Right lung (tissue), 2 donors: ENCODE measurements at regions not wholly inside any gene's neighbourhood (a gene's known extent, or its start where the extent isn't known, plus 50 kb on each side); places are given as distances from the start of the nearest gene placed in this dataset.

Experiments used
- DNase-seq, 2 donors: peaks; one replicate each; pipeline ENCODE4 v3.0.0-alpha.2; 2013

GRCh38 chr7:51680594-51681399 lies 364.2 kb upstream of the COBL start:
- no peak for DNase-seq

GRCh38 chr7:51679358-51679757 lies 362.7 kb upstream of the COBL start:
- no peak for DNase-seq

- DNase-seq = no peak
Observed at GRCh38 chr7:51666751-51667150, 350.1 kb upstream of the COBL start.

GRCh38 chr7:51666266-51666665 lies 349.7 kb upstream of the COBL start:
- no peak for DNase-seq

DNA sequence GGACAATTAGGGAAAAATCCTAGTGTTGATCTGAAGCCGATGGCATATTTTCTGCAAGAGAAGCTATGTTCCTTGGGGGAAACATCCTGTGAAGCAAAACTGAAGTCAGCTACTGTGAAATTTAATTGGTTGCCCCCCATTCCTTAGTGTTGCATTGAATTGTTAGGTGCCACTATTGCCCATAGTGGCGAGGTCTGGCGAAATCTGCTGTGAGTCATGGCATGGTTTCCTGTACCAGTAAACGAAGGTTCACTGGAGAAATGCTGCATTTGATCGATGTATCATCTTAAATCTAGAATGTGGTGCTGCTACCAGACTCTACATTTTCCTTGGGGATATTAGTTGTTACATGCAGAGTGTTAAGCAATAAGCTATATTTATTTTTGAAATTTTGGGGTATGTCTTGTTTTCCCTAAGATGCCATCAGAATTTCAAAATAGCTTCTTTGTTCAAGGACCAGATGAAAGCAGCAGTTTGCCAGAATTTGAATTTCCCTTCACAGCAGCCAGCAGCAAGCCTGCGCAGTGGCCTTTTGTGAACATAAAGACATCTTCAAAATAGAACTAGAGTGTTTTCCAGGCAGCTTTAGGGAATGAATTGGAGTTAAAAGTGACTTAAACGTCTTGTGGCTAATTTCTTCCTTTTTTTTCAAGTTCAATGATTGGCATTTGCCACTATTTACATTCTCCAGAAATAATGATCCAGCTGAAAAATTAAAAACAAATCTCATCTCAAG lies 348.6 kb upstream of the COBL start:
- no peak for DNase-seq

DNA sequence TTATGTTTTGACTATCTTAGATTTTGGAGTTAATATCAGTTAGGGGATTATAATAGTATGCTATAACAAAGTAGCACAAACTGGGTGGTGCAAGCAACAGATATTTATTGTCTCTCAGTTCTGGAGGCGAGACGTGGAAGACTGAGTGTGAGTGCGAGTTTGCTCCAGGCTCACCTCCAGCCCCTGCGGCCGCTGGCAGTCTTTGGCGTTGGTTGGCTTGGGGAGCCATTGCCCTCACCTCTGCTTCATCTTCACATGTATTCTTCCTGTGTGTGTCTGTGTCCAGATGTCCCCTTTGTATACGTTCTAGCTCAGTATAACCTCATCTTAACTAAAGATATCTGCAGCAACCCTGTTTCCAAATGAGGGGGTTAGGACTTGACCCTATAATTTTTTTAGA lies 343.9 kb upstream of the COBL start:
- no peak for DNase-seq

GRCh38 chr7:51658684-51659083 lies 342.1 kb upstream of the COBL start:
- no peak for DNase-seq

- DNase-seq = peak; percentile 39 to 52
Observed at GRCh38 chr7:51647931-51648351, 331.3 kb upstream of the COBL start.

GRCh38 chr7:51647486-51647885 lies 330.9 kb upstream of the COBL start:
- DNase-seq = no peak

- no peak for DNase-seq
Observed at GRCh38 chr7:51645702-51646298, 329.2 kb upstream of the COBL start.

GRCh38 chr7:51645255-51645654 lies 328.6 kb upstream of the COBL start:
- DNase-seq = no peak

DNA sequence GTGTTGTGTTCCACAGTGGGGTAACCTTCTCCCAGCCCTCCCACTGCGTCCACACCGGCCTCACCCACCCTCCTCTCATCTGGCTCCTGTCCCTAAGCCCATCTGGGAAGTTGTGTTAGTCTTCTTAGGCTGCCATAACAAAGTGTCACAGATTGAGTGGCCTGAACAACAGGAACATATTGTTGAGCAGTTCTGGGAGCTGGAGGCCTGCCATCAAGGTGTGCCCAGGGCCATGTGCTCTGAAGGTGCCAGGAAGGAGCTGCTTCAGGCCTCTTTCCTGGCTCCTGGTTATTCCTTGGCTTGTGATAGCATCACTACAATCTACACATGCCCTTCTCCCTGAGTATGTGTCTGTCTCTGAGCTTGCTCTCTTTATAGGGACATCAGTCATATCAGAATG lies 327.6 kb upstream of the COBL start:
- no peak for DNase-seq

DNA sequence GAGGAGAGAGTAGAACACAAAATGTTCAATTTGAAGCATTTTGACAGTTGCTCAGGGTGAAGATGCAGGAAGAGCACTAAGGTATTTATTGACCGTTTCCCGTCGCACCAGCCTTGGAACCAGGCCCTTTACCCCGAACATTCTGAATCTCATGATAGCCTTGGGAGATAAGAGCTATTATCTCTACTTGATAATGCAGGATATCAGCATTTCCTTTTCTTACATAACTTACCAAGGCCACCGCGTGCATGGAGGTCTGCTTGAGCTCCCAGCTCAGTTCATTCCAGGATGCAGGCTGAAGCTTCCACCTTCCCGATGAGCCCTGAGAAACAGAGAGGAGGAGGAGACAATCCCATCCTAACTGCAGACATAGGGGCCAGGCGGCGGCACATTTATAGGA lies 324.2 kb upstream of the COBL start:
- DNase-seq = no peak

GRCh38 chr7:51639661-51640334 lies 323.2 kb upstream of the COBL start:
- no peak for DNase-seq

GRCh38 chr7:51636503-51636902 lies 319.9 kb upstream of the COBL start:
- DNase-seq = no peak

GRCh38 chr7:51635775-51636174 lies 319.2 kb upstream of the COBL start:
- no peak for DNase-seq

GRCh38 chr7:51634538-51634937 lies 317.9 kb upstream of the COBL start:
- no peak for DNase-seq

DNA sequence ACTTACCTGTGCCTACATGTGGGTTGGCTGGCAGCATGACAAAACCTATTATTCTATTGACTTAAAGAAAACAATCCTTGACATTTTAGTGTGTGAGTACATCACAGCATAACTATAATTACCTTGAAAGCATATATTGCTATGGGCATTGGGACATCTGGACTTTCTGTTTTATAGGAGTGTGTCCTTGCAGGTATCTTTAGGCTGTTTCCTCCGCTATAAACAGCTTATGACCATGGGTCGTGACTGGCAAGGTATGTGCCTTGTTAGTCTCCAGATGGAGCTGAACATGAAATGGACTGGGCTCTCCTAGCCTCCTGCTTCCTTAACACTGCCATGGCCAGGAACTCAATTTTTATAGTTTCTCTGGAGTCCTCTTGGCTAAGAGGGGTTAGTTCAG lies 317.4 kb upstream of the COBL start:
- no peak for DNase-seq

DNA sequence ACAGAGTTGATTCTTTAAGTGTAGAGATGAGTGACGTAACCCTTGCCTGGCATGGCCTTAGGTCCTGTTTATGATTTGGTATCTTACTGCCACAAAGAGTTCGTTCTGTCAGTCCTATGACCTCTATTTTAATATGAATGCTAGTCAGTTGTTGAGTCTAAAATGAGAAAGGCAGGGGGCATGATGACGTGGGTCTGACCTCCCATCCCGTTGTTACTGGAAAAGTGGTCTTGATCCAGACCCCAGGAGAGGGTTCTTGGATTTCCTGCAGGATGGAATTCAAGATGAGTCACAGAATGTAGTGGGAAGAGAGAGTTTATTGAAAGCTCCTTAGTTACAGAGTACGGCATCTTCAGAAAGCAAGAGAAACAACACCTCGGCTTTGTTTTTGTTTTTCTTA lies 317.0 kb upstream of the COBL start:
- no peak for DNase-seq

GRCh38 chr7:51633006-51633405 lies 316.4 kb upstream of the COBL start:
- DNase-seq = no peak

DNA sequence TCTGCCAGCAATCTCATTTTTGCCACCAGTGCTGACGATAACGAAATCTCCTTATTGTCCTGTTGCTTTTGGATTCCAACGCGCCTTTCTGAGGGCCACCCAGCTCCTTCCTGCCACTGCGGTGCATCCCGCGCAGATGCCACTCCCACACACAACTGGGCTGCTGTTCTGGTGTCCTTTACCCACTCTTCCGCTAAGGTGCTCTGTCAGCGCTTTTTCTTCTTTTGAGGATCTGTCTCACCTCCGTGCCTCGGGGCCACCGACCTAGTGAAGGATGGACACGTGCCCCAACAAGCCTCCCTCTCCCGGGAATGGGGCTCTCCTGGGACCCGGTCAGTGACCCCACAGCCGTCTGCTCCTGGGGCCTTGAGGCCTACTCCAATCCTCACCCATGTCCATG lies 314.3 kb upstream of the COBL start:
- DNase-seq = no peak

- no peak for DNase-seq
Observed at GRCh38 chr7:51629206-51629605, 312.6 kb upstream of the COBL start.

- no peak for DNase-seq
Observed at GRCh38 chr7:51621956-51622355, 305.3 kb upstream of the COBL start.
